Activated naive CD4-positive, alpha-beta T cell treated with anti-CD3 and anti-CD28 coated beads, Interleukin-2, amount 50 U/mL, for 16 hours (primary cell): ENCODE measurements at regions not wholly inside any gene's neighbourhood (a gene's known extent, or its start where the extent isn't known, plus 50 kb on each side); places are given as distances from the start of the nearest gene placed in this dataset.
"Not testable (repeated sequence)": the region's sequence is repeated elsewhere in the genome, so short reads cannot be mapped to it uniquely, and the experiment has no call there.

ENCODE experiments used
- DNase-seq: peaks from one replicate; pipeline ENCODE4 v3.0.0-alpha.2; 2020

DNA sequence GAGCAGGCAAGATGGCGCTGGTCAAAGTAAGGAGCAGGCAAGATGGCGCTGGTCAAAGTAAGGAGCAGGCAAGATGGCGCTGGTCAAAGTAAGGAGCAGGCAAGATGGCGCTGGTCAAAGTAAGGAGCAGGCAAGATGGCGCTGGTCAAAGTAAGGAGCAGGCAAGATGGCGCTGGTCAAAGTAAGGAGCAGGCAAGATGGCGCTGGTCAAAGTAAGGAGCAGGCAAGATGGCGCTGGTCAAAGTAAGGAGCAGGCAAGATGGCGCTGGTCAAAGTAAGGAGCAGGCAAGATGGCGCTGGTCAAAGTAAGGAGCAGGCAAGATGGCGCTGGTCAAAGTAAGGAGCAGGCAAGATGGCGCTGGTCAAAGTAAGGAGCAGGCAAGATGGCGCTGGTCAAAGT is 382.7 kb downstream of the GLRX3 start:
- DNase-seq: not testable (repeated sequence)

GRCh38 chr10:130519791-130520190 is 383.6 kb downstream of the GLRX3 start:
- no peak for DNase-seq

- no peak for DNase-seq
Measured at GRCh38 chr10:130531312-130531711, 395.1 kb downstream of the GLRX3 start.

- DNase-seq: no peak
Measured at GRCh38 chr10:130541090-130541489, 404.9 kb downstream of the GLRX3 start.

DNA sequence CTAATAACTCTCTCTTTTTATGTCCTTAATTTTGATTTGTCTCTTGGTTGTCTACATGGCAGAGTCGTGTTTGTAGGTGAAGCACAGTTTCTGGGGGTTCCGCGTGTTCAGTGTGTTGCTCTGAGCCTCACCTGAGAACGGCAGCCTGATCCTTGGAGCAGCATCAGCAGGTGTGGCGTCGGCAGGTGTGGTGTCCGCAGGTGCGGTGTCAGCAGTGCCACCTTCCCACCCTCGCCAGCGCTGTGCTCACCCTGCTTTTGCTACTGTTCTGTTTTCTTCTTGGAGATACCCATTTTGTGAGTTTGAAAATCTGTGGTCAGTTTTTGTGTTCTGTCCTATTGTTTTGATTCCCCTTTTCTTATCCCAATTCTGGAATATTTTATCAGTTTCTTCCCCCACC is 406.6 kb downstream of the GLRX3 start:
- no peak for DNase-seq

DNA sequence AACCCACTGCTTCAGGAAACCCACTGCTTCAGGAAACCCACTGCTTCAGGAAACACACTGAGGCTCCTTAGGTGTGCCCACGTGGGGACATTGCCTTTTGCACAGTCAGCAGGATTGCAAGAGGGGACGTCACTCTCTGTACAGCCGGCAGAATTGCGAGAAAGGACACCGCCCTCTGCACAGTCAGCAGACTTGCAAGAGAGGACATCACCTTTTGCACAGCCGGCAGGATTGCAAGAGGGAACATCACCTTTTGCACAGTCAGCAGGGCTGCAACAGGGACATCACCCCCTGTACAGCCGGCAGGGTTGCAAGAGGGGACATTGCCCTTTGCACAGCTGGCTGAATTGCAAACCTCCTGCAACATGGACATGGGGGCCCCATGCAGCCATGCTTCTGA is 407.6 kb downstream of the GLRX3 start:
- DNase-seq: no peak

- no peak for DNase-seq
Measured at GRCh38 chr10:130545122-130545521, 408.9 kb downstream of the GLRX3 start.

- DNase-seq: no peak
Measured at GRCh38 chr10:130545697-130546096, 409.5 kb downstream of the GLRX3 start.

DNA sequence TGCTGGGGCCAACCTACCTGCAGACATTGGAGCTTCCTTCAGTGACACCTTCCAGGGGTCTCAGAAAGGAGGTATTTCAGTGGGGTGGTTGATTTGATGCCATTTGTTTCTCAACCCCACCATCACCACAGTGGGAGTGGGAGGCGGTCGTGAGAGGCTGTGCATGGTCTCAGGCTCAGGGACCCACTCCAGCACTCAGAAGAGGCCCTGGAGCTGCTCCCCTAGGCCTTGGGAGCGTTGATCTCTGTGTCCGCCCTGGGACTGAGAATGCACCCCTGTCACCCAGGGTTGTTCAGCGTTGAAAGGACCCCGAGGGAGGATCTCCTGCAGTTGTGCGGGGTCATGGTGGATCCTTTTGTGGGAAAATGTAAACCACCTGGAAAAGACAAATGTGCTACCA is 410.6 kb downstream of the GLRX3 start:
- no peak for DNase-seq

DNA sequence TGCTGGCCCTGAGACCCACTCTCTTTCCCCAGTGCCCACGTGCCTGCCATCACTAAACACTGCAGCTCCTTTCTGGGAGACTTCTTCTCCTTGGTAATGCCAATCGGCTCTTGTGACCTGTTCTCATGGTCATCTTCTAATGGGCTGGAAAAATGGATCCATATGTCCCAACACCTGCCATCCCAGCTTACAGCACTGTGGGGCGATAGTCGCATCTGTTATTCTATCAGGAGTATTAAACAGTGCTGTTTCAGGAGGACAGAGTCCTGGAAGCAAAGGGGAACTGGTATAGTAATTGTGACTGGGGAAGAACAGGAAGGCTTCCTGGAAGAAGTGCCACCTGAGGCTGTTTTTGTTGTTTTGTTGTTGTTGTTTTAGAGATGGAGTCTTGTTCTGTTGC is 411.2 kb downstream of the GLRX3 start:
- no peak for DNase-seq

GRCh38 chr10:130550952-130551674 is 414.9 kb downstream of the GLRX3 start:
- no peak for DNase-seq

DNA sequence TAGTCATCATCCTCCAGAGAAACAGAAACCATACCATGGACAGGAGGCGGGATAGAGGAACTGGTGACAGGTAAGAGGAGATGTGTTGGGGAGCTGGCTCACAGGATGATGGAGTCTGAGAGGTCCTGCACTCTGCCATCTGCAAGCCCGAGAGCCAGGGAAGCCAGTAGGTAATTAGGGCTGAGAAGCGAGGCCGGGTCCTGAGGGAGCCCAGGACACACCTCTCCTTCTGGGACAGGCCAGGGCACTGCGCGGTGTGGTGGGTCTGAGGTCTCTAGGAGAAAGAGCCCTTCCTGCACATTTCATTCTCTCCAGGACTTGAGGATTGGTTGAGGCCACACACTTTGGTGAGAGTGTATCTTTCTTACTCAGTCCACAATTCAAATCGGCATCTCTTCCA is 415.5 kb downstream of the GLRX3 start:
- no peak for DNase-seq

DNA sequence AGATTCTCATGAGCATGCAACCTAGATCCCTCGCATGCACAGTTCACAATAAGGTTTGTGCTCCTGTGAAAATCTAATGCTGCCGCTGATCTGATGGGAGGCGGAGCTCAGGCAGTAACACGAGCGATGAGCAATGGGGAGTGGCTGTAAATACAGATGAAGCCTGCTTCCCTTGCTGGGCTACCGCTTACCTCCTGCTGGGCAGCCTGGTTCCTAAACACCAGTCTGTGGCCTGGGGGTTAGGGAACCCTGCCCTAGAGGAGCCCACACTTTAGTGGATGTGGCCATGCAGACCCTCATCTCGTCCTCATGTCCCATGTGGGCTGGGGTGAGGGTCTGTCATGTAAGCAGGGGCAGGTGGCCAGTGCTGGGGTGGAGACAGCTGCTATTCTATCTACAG is 417.6 kb downstream of the GLRX3 start:
- DNase-seq: no peak

GRCh38 chr10:130554701-130555410 is 418.7 kb downstream of the GLRX3 start:
- no peak for DNase-seq

GRCh38 chr10:130555411-130555750 is 419.2 kb downstream of the GLRX3 start:
- DNase-seq: no peak

- DNase-seq: no peak
Measured at GRCh38 chr10:130557181-130557845, 421.1 kb downstream of the GLRX3 start.

DNA sequence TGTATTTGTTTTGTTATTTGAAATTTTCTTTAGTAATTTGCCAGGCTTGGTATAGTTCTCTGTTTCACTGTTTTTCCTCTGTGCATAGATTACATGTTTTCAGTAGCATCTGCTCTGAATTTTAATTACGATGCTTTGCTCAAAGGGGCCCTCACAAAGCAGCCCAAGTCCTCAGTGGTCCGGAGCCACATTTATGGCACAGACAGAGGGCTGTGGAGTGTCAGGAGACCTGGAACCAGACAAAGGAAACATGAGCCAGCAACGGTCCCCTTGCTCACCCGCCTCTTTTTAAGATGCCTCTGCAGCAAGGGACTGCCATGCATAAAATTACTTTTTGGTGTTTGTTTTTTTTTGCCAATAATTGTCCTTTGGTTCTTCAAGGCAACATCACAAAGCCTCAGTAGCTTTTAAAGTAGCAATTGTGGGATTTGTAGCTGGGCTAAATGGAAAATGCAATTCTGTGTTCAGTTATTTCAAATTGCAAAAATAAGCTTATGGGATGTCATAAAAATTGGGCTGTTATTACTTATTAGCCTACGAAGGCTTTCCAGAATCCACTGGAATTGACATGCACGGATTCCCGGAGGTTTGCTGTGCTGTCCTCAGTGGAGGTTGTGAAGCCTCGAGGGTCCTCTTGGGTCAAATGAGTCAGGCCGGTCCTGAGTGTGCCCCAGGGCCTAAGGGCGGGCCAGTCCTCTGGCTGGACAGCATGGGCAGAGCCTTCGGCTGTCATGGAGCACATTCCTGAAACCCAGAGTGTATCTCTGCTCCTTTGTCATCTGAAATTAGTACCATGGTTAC is 422.8 kb downstream of the GLRX3 start:
- no peak for DNase-seq

DNA sequence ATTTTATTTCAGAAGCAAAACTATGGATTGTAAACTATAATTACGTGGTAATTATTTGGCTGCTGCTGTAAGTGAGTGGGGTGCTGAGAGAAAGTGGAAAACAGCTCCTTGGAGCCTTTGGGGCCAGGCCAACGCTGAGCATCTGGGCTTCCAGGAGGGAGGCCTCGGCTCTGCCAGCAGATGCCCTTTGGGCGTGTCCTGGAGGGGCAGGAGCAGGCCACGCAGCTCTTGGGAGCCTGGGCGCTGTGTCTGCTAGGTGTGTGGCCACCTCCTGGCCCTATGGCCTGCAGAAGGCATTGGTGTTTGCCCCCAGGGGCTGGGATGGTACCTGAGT is 423.3 kb downstream of the GLRX3 start:
- no peak for DNase-seq

DNA sequence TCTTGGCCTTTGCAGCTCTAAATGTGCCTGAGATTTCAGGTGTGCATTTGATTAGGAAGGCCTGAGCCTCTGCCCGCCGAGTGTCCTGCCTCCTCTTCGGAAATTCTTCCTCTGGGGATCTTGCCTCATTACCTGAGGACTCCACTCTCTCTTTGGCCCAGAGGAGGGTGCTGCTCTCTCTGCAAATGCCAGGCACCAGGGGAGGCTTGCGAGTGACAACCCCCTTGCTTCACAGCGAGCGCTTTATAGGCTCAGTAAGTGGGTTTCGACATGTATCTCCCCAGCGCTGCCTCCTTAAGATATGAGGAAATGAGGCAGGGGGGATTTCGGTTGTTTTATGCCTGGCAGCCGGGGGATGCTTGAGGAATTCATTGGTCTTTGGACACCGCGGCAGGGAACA is 423.9 kb downstream of the GLRX3 start:
- no peak for DNase-seq

DNA sequence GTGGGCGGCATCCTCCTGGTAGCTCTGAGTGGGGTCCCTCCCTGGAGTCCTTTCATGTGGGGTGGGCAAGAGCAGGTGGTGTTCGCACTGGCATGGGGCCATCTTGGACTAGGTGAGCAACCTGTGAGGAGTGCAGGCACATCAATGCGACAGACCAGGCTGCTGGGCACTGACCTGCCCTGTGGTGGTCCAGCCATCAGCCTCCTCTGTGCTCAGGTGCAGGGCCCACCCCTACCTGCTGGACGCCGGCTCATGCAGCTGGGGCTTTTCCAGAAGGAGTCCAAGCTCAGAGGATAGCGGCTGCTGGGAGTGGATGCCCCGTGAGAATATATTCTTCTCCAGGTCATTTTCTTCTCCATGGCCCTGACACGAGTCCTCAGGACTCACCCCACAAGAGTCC is 424.4 kb downstream of the GLRX3 start:
- DNase-seq: no peak

GRCh38 chr10:130561681-130562080 is 425.5 kb downstream of the GLRX3 start:
- DNase-seq: no peak

GRCh38 chr10:130567011-130567410 is 430.8 kb downstream of the GLRX3 start:
- no peak for DNase-seq

DNA sequence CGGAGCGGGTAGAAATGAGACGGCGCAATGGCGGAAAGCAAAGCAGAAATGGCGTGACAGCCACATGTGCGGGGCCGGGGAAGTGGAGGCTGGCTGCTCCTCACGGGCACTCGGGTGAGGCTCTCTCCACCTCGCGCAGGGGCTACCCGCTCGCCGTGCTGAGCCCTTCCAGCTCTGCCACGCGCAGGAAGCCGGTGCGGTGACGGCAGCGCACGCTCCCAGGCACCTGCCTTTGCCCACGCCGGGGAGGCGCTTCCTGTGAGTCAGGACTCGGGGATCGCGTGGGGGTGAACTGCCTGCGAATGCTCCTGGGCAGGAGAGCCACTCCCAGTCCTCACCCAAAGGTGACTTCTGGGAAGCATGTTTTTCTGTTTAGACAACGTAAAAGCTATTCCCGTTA is 431.2 kb downstream of the GLRX3 start:
- DNase-seq: no peak

- no peak for DNase-seq
Measured at GRCh38 chr10:130568246-130568645, 432.1 kb downstream of the GLRX3 start.
